GM18507 (cell line): ENCODE measurements at regions not wholly inside any gene's neighbourhood (a gene's known extent, or its start where the extent isn't known, plus 50 kb on each side); places are given as distances from the start of the nearest gene placed in this dataset.

Experiments
- DNase-seq: peaks from one replicate; pipeline ENCODE4 v3.0.0; 2011; ENCODE audit warnings: low read depth; ENCODE audit not compliant: insufficient read length; ENCODE audit errors: extremely low spot score
- FAIRE-seq: peaks from 2 replicates; lab custom pipeline; 2011; peaks lifted over from hg19 to GRCh38; lab: Jason Lieb, UNC

GRCh38 chr17:79541056-79541850 is 69.6 kb downstream of the RBFOX3 start:
- DNase-seq (no peak), FAIRE-seq (no peak)

GRCh38 chr17:79539944-79540705 is 70.7 kb downstream of the RBFOX3 start:
- FAIRE-seq (no peak), DNase-seq (no peak)

- no peak for FAIRE-seq
- DNase-seq, result no peak
Measured at GRCh38 chr17:79538291-79538690, 72.6 kb downstream of the RBFOX3 start.

DNA sequence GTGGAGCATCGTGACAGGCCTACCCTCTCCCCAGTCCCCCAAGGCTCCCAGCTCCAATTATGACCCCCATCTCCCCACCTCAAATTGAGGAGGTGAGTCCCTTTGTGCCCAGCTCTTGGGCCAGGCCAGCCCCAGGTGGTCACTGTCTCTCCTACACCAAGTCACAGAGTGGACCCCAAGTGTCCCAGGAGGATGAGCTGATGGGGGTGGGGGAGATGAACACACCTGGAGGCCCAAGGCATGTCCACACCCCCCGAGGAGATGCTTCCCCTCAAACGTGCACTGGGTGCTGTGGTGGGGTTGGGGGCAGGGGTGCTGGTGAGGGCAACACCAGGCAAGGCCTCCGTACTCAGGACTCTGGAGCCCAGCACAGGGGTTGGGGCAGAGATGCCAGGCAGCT is 73.2 kb downstream of the RBFOX3 start:
- FAIRE-seq (no peak), DNase-seq (no peak)

GRCh38 chr17:79537061-79537460 is 73.8 kb downstream of the RBFOX3 start:
- DNase-seq, result no peak
- FAIRE-seq, result no peak

DNA sequence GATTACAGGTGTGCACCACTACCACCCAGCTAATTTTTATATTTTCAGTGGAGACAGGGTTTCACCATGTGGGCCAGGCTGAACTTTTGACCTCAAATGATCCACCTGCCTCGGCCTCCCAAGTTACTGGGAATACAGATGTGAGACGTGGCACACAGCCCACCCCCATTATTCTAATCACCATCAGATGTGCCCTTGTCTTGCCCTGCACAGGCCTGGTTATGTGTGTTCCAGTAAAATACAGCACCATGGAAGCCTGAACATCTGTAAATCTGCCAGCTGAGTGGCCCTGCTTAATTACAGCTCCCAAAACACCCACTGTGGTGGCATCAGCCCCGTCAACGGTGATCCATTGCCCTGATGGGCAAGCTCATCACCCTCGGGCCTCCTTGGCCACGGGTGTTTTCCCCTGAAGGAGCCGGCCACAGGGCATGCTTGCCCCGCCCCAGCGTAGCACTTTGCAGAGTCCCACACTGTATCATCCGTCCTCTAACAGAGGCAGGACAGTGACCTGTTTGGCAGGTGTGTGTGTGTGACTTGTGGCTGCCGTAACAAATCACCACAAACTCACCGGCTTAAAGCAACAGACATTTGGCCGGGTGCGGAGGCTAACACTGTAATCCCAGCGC is 74.5 kb downstream of the RBFOX3 start:
- DNase-seq (no peak), FAIRE-seq (no peak)

GRCh38 chr17:79535728-79536025 is 75.2 kb downstream of the RBFOX3 start:
- no peak for DNase-seq
- FAIRE-seq, result no peak

- FAIRE-seq (no peak), DNase-seq (no peak)
Measured at GRCh38 chr17:79534851-79535727, 75.8 kb downstream of the RBFOX3 start.

GRCh38 chr17:79534111-79534510 is 76.7 kb downstream of the RBFOX3 start:
- FAIRE-seq (no peak), DNase-seq (no peak)

GRCh38 chr17:79533116-79533515 is 77.7 kb downstream of the RBFOX3 start:
- no peak for DNase-seq
- FAIRE-seq, result no peak

- no peak for DNase-seq
- FAIRE-seq, result no peak
Measured at GRCh38 chr17:79532107-79532790, 78.6 kb downstream of the RBFOX3 start.

DNA sequence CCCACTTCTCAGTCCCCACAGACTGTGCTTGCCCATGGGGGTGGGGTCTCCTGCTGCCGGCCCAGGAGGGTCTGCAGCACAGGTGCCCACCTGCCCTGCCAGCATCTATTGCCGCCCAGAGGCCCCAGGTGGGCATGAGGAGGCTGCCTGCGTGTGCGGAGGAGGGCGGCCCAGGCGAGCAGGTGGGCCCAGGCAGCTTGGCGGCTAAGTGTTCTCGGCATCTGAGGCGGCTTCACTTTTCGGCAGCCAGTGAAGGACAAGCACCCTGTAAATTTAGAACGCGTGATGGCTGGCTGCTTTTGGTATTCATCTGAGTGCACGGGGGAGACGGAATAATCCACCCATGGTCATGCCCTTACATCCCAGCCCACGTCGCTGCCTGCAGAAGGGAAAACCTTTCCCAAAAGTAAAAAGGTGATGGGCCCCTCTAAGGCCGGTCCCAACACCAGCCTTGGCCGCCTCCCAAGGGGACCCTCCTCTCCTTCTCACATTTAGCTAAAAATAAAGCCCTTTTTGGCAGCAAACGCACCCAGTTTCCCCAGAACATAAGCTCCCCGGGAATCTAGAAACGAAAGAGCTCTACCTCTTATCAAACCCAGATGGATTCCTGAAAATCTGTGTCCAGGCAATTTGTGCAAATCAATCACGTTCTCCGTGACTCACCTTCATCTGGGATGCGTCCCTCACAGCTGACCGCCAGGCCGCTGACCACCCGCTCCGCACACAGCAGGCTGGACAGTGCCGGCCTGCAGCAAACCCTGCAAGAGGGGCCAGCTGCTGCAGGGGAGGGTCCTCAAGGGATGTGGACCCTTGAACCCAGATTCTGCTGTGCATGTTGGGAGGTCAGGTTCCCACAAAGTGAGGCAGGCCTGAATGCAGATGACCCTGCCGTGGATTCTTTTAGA is 79.4 kb downstream of the RBFOX3 start:
- no peak for FAIRE-seq
- DNase-seq, result no peak

DNA sequence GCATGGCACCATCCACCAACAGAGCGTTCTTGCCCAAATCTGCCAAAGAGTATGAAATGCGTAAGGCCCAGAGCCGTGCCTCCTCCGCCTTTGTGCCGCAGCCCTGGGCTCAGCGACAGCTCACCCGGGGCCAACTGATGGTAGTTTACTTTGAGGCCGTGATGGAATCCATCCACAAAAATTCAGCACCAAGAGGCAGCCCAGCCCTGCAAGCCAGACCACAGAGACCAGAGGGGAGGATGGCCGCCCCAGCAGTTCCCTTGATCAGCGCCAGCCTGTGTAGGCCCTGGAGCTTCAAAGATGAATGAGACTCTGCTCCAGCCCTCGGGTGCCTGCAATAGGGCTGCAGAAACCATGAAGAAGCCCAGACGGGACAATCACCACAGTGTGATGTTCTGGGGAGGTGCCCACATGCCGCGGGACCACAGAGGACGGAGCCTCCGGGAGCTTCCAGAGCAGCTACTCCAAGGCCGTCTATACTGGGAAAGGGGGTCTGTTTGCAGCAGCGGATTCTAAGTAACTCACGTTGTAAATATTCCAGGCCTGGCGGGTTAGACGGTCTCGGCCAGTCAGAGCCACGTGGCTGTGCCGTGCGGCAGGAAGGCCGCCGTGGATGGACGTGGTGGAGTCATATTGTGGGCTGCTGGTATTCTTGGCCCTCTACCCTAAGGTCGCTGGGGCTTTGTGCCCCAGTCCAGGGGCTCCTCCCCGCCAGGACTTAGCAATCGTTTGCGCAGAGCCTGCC is 80.3 kb downstream of the RBFOX3 start:
- DNase-seq (no peak), FAIRE-seq (no peak)

DNA sequence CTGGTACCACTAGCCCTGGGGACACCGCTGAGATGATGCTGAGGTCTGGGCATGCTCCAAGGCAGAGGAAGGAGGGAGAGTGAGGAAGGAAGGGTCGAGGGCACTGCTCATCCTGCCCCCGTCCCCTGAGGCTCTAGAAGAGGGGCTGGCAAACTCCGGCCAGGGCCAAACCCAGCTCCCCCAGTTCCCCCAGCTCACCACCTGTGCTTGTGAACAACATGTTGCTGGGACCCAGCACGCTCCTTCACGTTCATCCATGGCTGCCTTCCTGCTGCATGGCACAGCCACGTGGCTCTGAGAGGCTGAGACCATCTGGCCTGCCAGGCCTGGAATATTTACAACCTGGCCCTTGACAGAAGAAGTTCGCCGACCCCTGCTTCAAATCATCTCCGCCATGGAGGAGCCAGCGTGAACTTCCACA is 81.2 kb downstream of the RBFOX3 start:
- FAIRE-seq, result no peak
- DNase-seq, result no peak

- DNase-seq, result no peak
- no peak for FAIRE-seq
Measured at GRCh38 chr17:79528592-79529125, 82.2 kb downstream of the RBFOX3 start.

- FAIRE-seq (no peak), DNase-seq (no peak)
Measured at GRCh38 chr17:79527306-79527705, 83.5 kb downstream of the RBFOX3 start.
